HG03460 (cell line): ENCODE measurements at regions not wholly inside any gene's neighbourhood (a gene's known extent, or its start where the extent isn't known, plus 50 kb on each side); places are given as distances from the start of the nearest gene placed in this dataset.
"Not testable (repeated sequence)": the region's sequence is repeated elsewhere in the genome, so short reads cannot be mapped to it uniquely, and the experiment has no call there.

Experiments used
- ATAC-seq: cut with Tn5 transposase; IDR thresholded peaks from one replicate; pipeline ENCODE4 v1.9.1; 2021; ENCODE audit not compliant: unreplicated experiment

DNA sequence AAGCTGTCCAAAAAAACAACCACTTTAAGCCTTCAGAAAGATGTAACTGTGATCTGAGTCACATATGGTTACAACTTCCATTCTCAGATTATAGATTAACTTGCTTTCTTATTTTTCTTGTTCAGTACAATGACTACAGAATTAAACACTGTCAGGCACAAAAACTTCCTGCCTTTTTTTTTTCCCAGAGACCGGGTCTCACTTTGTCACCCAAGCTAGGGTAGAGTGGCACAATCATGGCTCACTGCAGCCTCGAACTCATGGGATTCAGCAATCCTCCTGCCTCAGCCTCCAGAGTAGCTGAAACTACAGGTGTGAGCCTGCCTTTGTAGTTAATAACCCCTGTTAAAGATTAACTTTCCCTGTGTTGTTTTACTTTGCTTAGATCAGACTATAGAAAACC is 163.2 kb downstream of the AVL9 start:
- peak; percentile 72 for ATAC-seq

DNA sequence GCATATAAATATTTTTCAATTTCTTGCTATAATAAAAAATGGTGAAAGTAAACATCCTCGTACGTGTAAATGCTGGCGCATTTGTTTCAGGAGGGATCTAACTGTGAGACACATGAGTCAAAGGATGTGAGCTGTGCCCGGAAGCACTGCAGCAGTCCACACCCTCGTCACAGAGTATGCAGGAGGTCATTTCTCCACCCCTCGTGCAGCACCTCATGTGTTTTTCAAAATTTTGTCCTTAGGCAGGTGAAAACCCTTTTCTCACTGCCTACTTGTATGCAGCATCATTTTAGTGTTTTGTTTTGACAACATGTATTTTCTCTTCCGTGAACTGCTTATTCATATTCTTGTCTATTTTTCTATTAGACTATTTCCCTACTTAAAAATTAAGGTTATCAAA is 162.7 kb downstream of the AVL9 start:
- peak; percentile 18 for ATAC-seq

DNA sequence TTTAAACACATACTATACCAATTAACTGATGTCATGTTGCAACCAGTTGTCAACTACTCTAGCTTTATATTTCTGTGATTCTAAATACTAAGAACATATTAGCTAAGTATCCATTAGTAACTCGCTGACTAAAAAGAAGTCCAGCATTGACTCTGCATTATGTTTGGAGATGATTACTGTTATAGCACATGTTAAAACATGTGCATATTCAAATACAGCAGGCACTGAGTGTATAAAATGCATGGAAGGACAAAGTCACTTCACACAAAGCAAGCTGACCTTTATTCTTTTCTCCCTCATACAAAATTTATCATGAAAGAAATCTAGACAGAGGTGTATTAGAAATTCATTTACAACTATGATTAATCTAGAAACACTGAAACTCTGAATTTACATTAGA is 159.3 kb downstream of the AVL9 start:
- not testable (repeated sequence) for ATAC-seq

DNA sequence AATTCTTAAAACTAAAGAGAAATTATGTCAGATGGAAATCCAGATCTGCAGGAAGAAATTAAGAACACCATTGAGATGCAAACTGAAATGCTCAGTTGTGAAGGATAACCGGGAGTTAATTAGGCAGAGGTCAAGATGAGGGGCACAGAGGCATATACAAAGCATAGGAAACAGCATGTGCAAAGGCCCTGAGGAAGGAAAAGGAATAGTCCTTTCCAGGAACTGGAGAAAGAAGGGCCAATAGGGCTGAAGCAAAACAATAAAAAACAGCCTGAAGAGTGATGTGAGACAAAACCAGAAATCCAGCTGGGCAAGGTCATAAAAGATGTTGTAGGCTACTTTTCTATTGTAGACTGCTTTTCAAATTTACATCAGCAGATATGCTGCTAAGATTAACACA is 155.1 kb downstream of the AVL9 start:
- not testable (repeated sequence) for ATAC-seq

DNA sequence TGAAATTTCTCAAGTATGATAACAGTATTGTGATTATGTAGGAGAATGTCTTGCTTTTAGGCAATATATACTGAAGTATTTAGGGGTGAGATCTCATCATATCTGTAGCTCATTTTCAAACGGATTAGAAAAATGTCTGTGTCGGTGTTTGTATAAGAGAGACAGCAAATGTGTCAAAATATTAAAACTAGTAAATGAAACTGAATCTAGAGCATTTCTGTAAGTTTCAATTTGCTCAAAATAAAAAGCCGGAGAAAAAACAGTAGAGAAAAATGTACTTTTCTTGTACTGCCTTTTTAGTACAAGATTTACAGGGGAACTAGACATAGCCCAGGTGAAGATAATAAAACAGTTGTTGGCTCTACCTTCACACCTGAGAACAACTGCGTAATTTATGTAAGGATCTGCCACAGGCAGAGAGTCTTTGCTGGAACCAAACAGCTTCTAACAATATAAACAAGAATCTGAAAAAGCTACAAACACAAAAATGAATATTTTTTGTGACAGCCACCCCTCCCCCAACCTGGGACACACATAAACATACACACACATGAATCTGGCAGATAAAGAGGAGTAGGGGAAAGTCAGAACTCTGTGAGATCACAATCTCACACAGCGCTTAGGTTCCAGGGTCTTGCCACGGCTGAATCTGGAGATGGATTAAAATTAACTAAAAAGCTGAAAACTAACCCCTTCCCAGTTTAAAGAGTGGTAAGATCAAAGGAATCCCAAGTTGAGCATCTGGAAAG is 153.3 kb downstream of the AVL9 start:
- ATAC-seq: no peak

DNA sequence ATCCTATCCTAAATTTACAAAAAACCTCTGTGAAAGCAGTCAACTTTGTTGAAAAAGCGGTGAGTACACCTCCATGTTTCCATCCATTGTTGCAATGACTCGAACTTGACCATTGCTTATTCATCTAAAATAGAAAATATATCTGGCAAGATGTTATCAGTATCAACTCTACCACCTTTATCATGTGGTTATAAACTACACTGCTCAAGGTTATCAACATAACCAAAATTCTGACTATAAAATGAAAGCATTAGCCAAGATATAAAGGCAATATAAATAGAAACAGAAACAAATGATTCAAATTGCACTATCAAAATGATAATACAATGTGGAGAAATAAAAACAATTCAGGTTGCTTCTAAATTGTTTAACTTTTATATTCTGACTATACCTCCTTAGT is 150.0 kb downstream of the AVL9 start:
- not testable (repeated sequence) for ATAC-seq

DNA sequence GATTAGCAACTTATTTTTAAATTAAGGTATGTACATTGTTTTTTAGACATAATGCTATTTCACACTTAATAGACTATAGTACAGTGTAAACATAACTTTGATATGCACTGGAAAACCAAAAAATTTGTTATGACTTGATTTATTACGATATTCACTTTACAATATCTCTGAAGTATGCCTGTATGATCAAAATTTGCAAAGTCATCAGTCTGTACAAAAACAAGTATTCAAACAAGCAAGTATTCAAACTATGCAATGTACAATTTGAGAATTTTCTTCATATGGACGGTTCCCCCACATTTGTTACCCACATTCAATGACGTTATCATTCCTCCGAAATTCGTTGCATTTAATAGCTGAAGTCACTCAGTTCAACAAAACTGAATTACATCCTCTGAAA is 147.9 kb downstream of the AVL9 start:
- no peak for ATAC-seq

DNA sequence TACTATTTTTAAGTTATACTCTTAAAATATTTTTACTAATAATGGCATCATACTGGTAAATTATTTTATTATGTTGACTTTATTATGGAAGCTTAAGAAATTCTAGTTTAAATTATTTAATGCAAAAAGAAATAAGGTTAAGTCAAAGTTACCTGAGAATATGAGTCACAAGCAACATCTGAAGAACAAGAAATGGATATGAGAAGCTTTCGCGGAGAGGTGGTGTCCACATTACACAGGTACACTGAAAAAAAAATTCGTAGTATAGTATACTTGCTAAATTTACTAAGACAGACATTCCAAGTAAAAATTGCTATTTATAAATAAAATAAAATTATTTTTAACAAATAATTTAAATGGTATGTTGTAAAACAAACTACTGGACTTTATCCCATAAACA is 143.8 kb downstream of the AVL9 start:
- ATAC-seq: no peak

DNA sequence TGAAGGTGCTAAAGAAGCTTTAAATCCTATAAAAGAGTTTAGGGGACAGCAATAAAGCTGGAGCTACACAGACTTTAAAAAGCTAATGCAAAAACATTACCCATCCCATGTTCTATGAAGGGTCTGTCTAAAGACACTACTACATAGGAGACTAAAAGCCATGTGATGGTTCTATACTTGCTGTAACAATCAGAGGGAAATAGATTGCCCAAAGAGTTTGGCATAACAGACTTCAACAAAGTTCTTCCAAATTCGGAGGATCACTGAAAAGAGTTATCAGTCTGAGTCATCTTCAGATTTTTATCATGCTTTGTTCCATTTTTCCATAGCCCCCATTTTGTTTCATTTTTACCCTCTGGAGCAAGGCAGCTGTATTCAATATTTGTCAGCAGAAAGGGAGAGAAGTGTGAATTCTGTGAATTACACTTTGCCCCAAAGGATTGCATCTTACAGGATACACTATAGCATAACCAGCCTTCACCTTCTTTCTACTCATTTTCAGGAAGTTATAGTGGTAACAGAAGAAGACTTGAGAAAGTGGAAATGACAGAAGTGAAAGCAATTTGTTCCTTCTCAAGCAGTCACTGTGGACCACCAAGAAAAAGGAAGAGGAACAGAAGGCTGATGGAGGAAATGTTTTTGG is 143.3 kb downstream of the AVL9 start:
- peak; percentile 91 for ATAC-seq
